ENCODE measurements at regions not wholly inside any gene's neighbourhood (a gene's known extent, or its start where the extent isn't known, plus 50 kb on each side); places are given as distances from the start of the nearest gene placed in this dataset.

GRCh38 chr6:28648878-28649375 lies 123.2 kb downstream of the GPX5 start:
- Histone ChIP-seq H3K4me3 (peak overlapping the region; percentile 53 to 62), H3K27me3 (no peaks in the 10 kb centered on the region), H3K9me3 (no peaks in the 10 kb centered on the region), H3K36me3 (no peaks in the 10 kb centered on the region), H3K4me1 (no peaks in the 10 kb centered on the region), H3K27ac (no peak overlapping the region)
- DNase-seq (ENCODE audit: low spot score in 2 of 2) = no peak
- intact Hi-C loops (cut with DNase I) = no loop called here
- no peak for TF ChIP-seq CTCF (IDR thresholded peaks at IDR 0.05)

- H3K9me3 ChIP-seq = no peaks in the 10 kb centered on the region
- no peaks in the 10 kb centered on the region for H3K36me3 ChIP-seq
- H3K4me1 ChIP-seq = no peaks in the 10 kb centered on the region
- DNase-seq (ENCODE audit: low spot score in 2 of 2) = no peak
- H3K27me3 ChIP-seq = no peaks in the 10 kb centered on the region
- no peak overlapping the region for H3K27ac ChIP-seq
- no peak for TF ChIP-seq CTCF (IDR thresholded peaks at IDR 0.05)
- intact Hi-C loops (cut with DNase I) = no loop called here
- H3K4me3 ChIP-seq = no peak overlapping the region
Observed at GRCh38 chr6:28651161-28651560, 125.5 kb downstream of the GPX5 start.

- Histone ChIP-seq H3K4me3 (no peak overlapping the region), H3K4me1 (no peaks in the 10 kb centered on the region), H3K27me3 (no peaks in the 10 kb centered on the region), H3K9me3 (no peaks in the 10 kb centered on the region), H3K36me3 (no peaks in the 10 kb centered on the region), H3K27ac (no peak overlapping the region)
- intact Hi-C loops (cut with DNase I) = no loop called here
- DNase-seq (ENCODE audit: low spot score in 2 of 2) = no peak
- TF ChIP-seq CTCF (IDR thresholded peaks at IDR 0.05) = no peak
Observed at GRCh38 chr6:28653876-28654275, 128.2 kb downstream of the GPX5 start.

- Histone ChIP-seq H3K9me3 (no peaks in the 10 kb centered on the region), H3K4me1 (no peaks in the 10 kb centered on the region), H3K4me3 (no peak overlapping the region), H3K36me3 (no peaks in the 10 kb centered on the region), H3K27me3 (no peaks in the 10 kb centered on the region), H3K27ac (no peak overlapping the region)
- no peak for TF ChIP-seq CTCF (IDR thresholded peaks at IDR 0.05)
- intact Hi-C loops (cut with DNase I) = loop anchor here (5.0 kb wide), 1 partner anchor 182 kb away; no protein-coding TSS in a partner anchor
- no peak for DNase-seq (ENCODE audit: low spot score in 2 of 2)
Observed at GRCh38 chr6:28655164-28655563, 129.5 kb downstream of the GPX5 start.

- Histone ChIP-seq H3K27me3 (no peaks in the 10 kb centered on the region), H3K4me3 (peak overlapping the region in 1 of 2 donors; percentile 60), H3K36me3 (no peaks in the 10 kb centered on the region)
Observed at GRCh38 chr6:28656715-28657114, 131.0 kb downstream of the GPX5 start.

More at GRCh38 chr6:28656715-28657114, 131.0 kb downstream of the GPX5 start:
- H3K9me3 ChIP-seq = no peaks in the 10 kb centered on the region
- intact Hi-C loops (cut with DNase I) = loop anchor here (5.0 kb wide), 1 partner anchor 181 kb away; no protein-coding TSS in a partner anchor
- H3K27ac ChIP-seq = no peak overlapping the region
- no peak for TF ChIP-seq CTCF (IDR thresholded peaks at IDR 0.05)
- DNase-seq (ENCODE audit: low spot score in 2 of 2) = no peak
- no peaks in the 10 kb centered on the region for H3K4me1 ChIP-seq

Measured in ascending aorta (tissue), 2 donors.